ENCODE measurements at regions not wholly inside any gene's neighbourhood (a gene's known extent, or its start where the extent isn't known, plus 50 kb on each side); places are given as distances from the start of the nearest gene placed in this dataset.

- no peak for DNase-seq (ENCODE audit: missing footprints)
- ATAC-seq, result peak; percentile 37
- intact Hi-C loops (cut with DNase I), result no loop called here
Observed at GRCh38 chr16:85479972-85480726, 133.0 kb upstream of the GSE1 start.

DNA sequence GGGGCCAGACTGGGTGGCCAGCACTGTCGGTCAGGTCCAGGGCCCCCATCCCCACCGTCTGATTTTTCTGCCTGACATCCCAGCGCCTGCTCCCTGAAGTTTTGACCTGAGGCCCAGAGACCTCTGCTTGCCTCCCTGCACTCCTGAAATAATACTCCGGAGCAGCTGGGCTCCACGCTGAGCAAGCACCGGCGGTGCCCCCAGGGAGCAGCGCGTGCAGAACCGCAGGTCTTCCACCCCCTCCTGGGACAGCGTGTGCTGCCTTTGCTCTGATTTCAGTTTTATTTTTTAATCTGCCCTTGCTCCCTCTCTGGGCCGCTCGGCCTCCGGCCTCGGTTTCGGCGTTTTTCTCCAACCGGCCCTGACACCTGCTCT, 132.4 kb upstream of the GSE1 start:
- DNase-seq (ENCODE audit: missing footprints), result no peak
- intact Hi-C loops (cut with DNase I), result no loop called here
- no peak for ATAC-seq

- ATAC-seq, result no peak
- intact Hi-C loops (cut with DNase I), result no loop called here
- no peak for DNase-seq (ENCODE audit: missing footprints)
Observed at GRCh38 chr16:85481206-85481605, 131.9 kb upstream of the GSE1 start.

DNA sequence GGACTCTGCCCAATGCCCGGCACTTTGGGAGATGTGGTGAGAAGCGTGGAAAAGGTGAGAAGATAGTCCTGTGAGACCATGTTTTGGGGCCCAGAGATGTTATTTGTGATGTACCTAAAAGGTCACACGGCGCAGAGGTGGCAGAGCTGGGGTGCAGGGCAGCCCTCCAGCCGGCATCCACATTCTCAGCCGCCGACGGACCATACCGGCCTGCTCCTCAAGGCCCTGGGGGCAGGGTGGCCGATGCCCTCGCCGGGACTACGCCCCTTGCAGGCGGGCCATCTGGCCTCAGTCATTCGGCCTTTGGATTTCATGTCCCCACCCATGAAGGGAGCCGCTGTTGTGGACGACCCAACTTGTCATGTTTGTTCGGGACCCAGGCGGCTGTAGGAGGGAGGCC, 131.4 kb upstream of the GSE1 start:
- no peak for ATAC-seq

GRCh38 chr16:85483424-85483823, 129.7 kb upstream of the GSE1 start:
- intact Hi-C loops (cut with DNase I), result no loop called here
- ATAC-seq (no peak), DNase-seq (ENCODE audit: missing footprints) (no peak)

More for the DNA sequence above, 131.4 kb upstream of the GSE1 start:
- intact Hi-C loops (cut with DNase I), result no loop called here
- no peak for DNase-seq (ENCODE audit: missing footprints)

- DNase-seq (ENCODE audit: missing footprints), result no peak
- no peak for ATAC-seq
- intact Hi-C loops (cut with DNase I), result no loop called here
Observed at GRCh38 chr16:85484347-85485300, 128.5 kb upstream of the GSE1 start.

GRCh38 chr16:85485379-85485778, 127.7 kb upstream of the GSE1 start:
- ATAC-seq, result no peak
- intact Hi-C loops (cut with DNase I), result no loop called here
- no peak for DNase-seq (ENCODE audit: missing footprints)

- intact Hi-C loops (cut with DNase I), result no loop called here
- ATAC-seq (no peak), DNase-seq (ENCODE audit: missing footprints) (no peak)
Observed at GRCh38 chr16:85486256-85486915, 126.7 kb upstream of the GSE1 start.

GRCh38 chr16:85488414-85488813, 124.7 kb upstream of the GSE1 start:
- ATAC-seq, result no peak
- intact Hi-C loops (cut with DNase I), result no loop called here
- DNase-seq (ENCODE audit: missing footprints), result no peak

DNA sequence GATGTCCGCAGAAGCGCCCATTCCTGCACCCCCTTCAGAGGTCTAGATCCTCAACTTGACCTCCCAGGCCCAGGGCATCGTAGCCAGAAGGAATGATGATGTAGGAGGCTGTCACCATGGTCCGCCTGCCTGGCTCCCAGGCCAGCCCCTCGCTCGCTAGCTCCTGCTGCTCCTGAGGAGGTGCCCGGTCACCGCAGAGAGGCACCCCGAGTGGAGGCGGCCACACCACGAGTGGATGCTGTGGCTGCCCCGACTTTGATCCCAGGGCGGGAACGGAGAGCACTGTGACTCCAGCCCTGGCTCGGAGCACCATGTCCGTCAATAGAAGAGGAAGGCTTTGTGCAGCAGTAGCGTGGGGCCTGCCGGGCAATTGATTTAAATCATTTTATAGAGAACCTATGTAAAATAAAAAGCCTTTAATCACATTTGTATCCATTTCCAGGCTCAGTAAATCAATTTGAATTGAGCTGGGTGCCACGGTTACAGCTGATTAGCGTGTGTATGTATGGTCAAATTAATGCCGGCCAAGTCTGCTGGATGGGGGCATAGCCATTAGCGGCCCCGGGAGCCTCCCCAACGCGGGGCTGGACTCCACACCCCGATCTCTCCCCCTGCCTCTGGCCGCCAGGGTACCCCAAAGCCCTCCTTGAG, 122.6 kb upstream of the GSE1 start:
- ATAC-seq (no peak), DNase-seq (ENCODE audit: missing footprints) (no peak)
- intact Hi-C loops (cut with DNase I), result no loop called here

DNA sequence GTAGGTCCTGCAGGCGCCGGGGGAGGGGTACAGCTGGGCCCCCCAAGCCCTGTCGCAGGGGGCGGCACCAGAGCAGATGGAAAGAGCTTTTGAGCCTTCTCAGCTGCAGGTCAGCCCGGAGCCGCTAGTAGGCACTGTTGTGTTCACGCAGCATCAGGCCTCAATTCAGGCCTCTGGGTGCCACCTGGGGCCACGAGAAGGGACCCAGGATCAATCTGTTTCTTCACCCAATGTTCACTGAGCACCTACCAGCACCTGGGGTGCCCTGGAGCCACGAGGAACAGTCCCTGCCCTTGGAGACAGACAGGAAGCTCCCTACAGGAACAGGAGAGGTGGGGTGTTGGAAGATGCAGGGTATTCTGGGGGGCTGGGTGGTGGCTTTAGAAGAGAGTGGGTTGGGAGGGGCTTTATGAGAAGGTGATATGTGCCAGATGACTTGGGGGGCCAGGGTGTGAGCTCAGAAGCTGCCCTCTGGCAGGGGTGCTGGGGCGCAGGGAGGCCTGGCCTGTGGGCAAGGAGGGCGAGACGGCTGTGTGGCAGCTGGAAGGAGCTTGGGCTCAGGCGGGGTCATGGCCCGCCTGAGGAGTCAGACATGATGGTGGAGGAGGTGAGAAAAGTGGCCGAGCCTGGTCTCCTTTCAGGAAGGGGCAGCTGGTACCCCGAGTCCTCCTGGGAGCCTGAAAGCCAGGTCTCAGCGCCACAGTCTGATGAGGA, 121.9 kb upstream of the GSE1 start:
- ATAC-seq, result no peak
- no peak for DNase-seq (ENCODE audit: missing footprints)
- intact Hi-C loops (cut with DNase I), result no loop called here

GRCh38 chr16:85491798-85492294, 121.3 kb upstream of the GSE1 start:
- DNase-seq (ENCODE audit: missing footprints) (peak; percentile 83), ATAC-seq (peak; percentile 86)
- intact Hi-C loops (cut with DNase I), result no loop called here

DNA sequence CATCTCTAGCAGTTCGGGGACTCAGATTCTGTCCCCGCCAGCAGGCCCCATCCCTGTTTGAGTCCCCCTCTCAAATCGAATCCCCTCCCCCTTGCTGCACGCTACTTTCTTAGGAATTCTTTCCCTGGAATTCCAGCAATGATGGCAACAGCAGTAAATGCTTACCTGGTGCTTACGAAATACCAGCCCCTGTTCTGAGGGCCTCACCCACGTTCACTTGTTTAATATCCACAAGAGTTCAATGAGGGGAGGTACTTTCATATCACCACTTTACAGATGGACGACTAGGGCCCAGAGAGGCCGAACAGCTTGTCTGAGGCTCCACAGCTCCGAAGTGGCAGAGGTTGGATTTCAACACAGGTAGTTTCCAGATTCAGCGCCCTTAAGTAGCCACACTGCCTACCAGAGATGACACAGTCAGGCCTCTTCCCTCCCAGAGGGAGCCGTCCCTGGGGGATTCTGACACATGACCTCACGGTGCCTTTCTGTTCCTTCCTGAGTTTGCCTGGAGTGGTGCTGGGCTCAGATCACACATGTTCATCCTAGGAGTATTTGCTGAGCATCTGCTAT, 120.7 kb upstream of the GSE1 start:
- ATAC-seq, result no peak

GRCh38 chr16:85494315-85494714, 118.8 kb upstream of the GSE1 start:
- DNase-seq (ENCODE audit: missing footprints), result no peak
- intact Hi-C loops (cut with DNase I), result no loop called here

More for the DNA sequence above, 120.7 kb upstream of the GSE1 start:
- intact Hi-C loops (cut with DNase I), result no loop called here
- DNase-seq (ENCODE audit: missing footprints), result no peak

DNA sequence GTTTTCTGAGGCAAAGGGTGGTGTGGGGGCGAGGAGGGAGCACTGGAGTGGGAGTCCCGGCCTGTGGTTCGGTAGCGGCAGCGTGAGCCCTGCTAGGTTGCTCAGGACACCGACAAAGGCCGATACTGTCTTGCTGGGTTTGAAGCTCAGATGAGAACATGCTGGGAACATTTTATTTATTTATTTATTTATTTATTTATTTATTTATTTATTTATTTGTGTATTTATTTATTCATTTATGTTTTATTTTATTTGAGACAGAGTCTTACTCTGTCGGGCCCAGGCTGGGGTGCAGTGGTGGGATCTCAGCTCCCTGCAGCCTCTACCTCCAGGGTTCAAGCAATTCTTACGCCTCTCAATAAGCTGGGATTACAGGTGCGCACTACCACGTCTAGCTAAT, 117.9 kb upstream of the GSE1 start:
- ATAC-seq (no peak), DNase-seq (ENCODE audit: missing footprints) (no peak)
- intact Hi-C loops (cut with DNase I), result no loop called here

More at GRCh38 chr16:85494315-85494714, 118.8 kb upstream of the GSE1 start:
- ATAC-seq, result no peak

DNA sequence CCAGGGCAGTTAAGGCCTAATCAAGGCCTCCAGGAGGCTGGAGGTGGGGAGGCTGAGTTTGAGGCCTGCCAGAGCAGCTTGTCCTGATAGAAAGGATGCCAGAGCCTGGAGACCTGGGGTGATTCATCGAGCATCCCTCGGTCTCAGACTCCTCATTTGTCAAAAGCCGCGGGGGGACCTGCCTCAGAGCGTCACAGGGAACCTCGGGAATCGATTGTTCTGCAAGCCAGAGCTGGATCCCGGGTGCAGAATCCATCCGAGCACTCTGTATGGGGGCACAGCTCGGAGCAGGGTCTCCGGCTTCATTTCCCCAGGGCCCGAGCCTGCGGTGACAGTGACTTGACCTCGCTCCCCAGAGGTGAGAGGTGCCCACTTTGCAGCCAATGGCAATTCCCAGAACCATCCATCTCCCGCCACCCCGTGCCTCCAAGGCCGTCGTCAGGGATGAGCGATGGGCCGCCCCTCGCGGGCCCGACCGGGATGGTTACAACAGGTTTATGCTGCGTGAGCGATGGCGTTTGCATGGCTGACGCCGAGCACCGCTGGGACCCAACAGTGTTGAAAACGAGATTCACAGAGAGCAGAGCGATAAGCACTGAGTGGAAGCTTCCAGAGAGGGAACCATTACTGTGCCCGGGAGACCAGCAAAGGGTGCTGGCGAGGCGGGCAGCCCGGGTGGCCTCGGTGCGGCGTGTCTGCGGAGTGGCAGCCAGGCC, 117.1 kb upstream of the GSE1 start:
- DNase-seq (ENCODE audit: missing footprints) (no peak), ATAC-seq (no peak)
- intact Hi-C loops (cut with DNase I), result no loop called here

DNA sequence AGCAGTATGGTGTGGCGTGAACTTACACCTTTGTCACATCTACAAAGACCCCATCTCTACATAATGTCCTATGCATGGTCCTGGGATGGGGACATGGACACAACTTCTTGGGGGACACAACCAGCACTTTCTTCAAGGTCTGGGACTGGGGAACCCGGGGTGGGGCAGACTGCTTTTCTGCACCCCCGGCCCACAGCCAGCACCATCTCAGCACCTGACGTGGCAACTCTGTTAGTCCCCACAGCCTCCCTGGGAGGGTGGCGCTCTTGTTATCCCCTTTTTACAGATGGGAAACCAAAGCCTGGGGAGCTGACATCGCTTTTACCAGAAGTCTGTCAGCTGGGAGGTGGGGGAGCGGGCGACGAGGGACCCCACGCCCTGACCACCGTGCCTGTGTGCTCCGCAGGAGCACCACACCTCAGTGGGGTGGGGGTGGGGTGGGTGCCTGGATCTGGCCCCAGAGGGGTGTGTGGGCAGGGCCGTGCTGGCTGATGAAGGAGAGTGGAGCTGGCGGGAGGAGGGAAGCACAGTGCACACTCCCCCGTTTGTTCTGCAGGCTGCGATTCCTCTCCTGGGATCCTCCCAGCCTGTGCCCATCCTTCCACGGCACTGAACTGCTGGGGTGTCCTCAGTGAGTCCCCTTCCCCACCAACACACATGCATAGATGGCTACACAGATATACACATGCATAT, 115.4 kb upstream of the GSE1 start:
- intact Hi-C loops (cut with DNase I), result no loop called here
- DNase-seq (ENCODE audit: missing footprints), result no peak
- ATAC-seq, result no peak

Data from Right ventricle myocardium inferior (tissue), 1 donor.